BE2C (cell line): ENCODE measurements at regions not wholly inside any gene's neighbourhood (a gene's known extent, or its start where the extent isn't known, plus 50 kb on each side); places are given as distances from the start of the nearest gene placed in this dataset.

Experiments used
- DNase-seq: peaks from one replicate; pipeline ENCODE4 v3.0.0-alpha.2; 2020
- H3K27me3 ChIP-seq: fragments of 250-450 bp; sonication (Bioruptor Pico); 2 replicates; pipeline ENCODE4 v1.5.1; 2020; ENCODE audit warnings: mild to moderate bottlenecking
- H3K36me3 ChIP-seq: fragments of 250-450 bp; sonication (Bioruptor Pico); 2 replicates; pipeline ENCODE4 v1.5.1; 2020; ENCODE audit warnings: mild to moderate bottlenecking
- H3K4me1 ChIP-seq: fragments of 250-450 bp; sonication (Bioruptor Pico); 2 replicates; pipeline ENCODE4 v1.5.1; 2020
- H3K4me3 ChIP-seq: 2 replicates; pipeline ENCODE4 v1.5.1; 2011; ENCODE audit warnings: low read depth, low read length
- H3K9me3 ChIP-seq: fragments of 250-450 bp; sonication (Bioruptor Pico); 2 replicates; pipeline ENCODE4 v1.5.1; 2020
- CTCF ChIP-seq: IDR thresholded peaks from 2 replicates; pipeline ENCODE4 v1.5.1; 2012; ENCODE audit warnings: mild to moderate bottlenecking, low read depth, low read length

GRCh38 chr14:61876362-61877034 is 114.3 kb downstream of the SNAPC1 start:
- H3K4me1 ChIP-seq = no peaks in the 10 kb centered on the region
- TF ChIP-seq CTCF = no peak
- no peaks in the 10 kb centered on the region for H3K9me3 ChIP-seq
- no peak overlapping the region for H3K4me3 ChIP-seq
- H3K36me3 ChIP-seq = no peaks in the 10 kb centered on the region
- no peak for DNase-seq
- H3K27me3 ChIP-seq = peaks cover 58% of the 10 kb centered on the region

- no peaks in the 10 kb centered on the region for H3K4me1 ChIP-seq
- no peak overlapping the region for H3K4me3 ChIP-seq
- H3K36me3 ChIP-seq = no peaks in the 10 kb centered on the region
- peaks cover 58% of the 10 kb centered on the region for H3K27me3 ChIP-seq
- DNase-seq = no peak
- TF ChIP-seq CTCF = no peak
- no peaks in the 10 kb centered on the region for H3K9me3 ChIP-seq
Measured at GRCh38 chr14:61877035-61877390, 114.8 kb downstream of the SNAPC1 start.

- DNase-seq = no peak
- H3K9me3 ChIP-seq = no peaks in the 10 kb centered on the region
- no peaks in the 10 kb centered on the region for H3K36me3 ChIP-seq
- peaks cover 54% of the 10 kb centered on the region for H3K27me3 ChIP-seq
- no peak for TF ChIP-seq CTCF
- no peak overlapping the region for H3K4me3 ChIP-seq
- no peaks in the 10 kb centered on the region for H3K4me1 ChIP-seq
Measured at GRCh38 chr14:61877768-61878167, 115.5 kb downstream of the SNAPC1 start.

- Histone ChIP-seq H3K27me3 (peaks cover 48% of the 10 kb centered on the region), H3K9me3 (no peaks in the 10 kb centered on the region), H3K4me1 (no peaks in the 10 kb centered on the region), H3K36me3 (no peaks in the 10 kb centered on the region), H3K4me3 (no peak overlapping the region)
- DNase-seq = no peak
- no peak for TF ChIP-seq CTCF
Measured at GRCh38 chr14:61878931-61879330, 116.7 kb downstream of the SNAPC1 start.

GRCh38 chr14:61881046-61881445 is 118.8 kb downstream of the SNAPC1 start:
- DNase-seq = no peak
- H3K9me3 ChIP-seq = no peaks in the 10 kb centered on the region

More at GRCh38 chr14:61881046-61881445, 118.8 kb downstream of the SNAPC1 start:
- no peak overlapping the region for H3K4me3 ChIP-seq
- TF ChIP-seq CTCF = no peak
- H3K4me1 ChIP-seq = no peaks in the 10 kb centered on the region
- peaks cover 30% of the 10 kb centered on the region for H3K27me3 ChIP-seq
- H3K36me3 ChIP-seq = no peaks in the 10 kb centered on the region
